ENCODE measurements at regions not wholly inside any gene's neighbourhood (a gene's known extent, or its start where the extent isn't known, plus 50 kb on each side); places are given as distances from the start of the nearest gene placed in this dataset.

DNA sequence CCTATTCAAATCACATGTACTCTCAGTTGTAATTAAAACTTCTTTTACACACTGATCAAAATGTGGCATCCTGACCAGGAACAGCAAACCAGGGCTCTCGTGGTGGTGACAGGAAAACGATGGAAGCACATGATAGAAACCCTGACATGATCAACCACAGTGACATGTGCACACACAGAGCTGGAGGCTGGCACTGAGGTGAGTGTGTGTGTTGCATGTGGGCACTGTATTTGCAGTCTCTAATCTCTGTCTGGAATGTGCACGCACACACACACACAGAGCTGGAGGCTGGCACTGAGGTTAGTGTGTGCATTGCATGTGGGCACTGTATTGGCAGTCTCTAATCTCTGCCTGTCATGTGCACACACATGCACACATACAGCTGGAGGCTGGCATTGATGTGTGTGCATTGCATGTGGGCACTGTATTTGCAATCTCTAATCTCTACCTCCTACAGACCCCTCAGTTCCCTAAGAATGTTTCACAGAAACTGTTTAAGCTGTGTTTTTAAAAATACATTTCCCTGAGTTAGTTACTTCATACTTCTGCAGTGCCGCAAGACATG is 406.9 kb downstream of the SFMBT2 start:
- H3K36me3 ChIP-seq (ENCODE audit: control insufficient read depth in 1 of 2, insufficient read depth in 2 of 2, low read length in 2 of 2) = no peaks in the 10 kb centered on the region
- no peak for ATAC-seq
- H3K9me3 ChIP-seq (ENCODE audit: control insufficient read depth in 1 of 2, insufficient read depth in 1 of 2, low read depth in 1 of 2, low read length in 2 of 2) = no peaks in the 10 kb centered on the region
- H3K4me1 ChIP-seq (ENCODE audit: control insufficient read depth in 1 of 2, insufficient read depth in 2 of 2, low read length in 2 of 2) = no peaks in the 10 kb centered on the region
- H3K9me2 ChIP-seq (ENCODE audit: insufficient read depth) = no peaks in the 10 kb centered on the region
- no peak overlapping the region for H3K4me3 ChIP-seq (replicated peaks in 1 of 2; ENCODE audit: low read depth in 1 of 2, low read length in 2 of 2)
- H3K4me2 ChIP-seq (ENCODE audit: low read length) = no peak overlapping the region
- ChIA-PET RAD21 (ENCODE audit: low non-redundant PET in 1 of 2, low total read pairs in 2 of 2, uncharacterized antibody in 2 of 2, unreplicated experiment in 2 of 2) (no interaction called here), CTCF (no interaction called here), POLR2A (no interaction called here)
- TF ChIP-seq ZFX (IDR thresholded peaks at IDR 0.05) (no peak), FOSL1 (IDR thresholded peaks at IDR 0.05; ENCODE audit: low read depth) (no peak), CBX3 (IDR thresholded peaks at IDR 0.05; ENCODE audit: low read depth) (no peak), ELF1 (IDR thresholded peaks at IDR 0.05; ENCODE audit: borderline replicate concordance, low read depth) (no peak), POLR2A (IDR thresholded peaks at IDR 0.05; ENCODE audit: borderline replicate concordance, extremely low read depth, insufficient read depth, insufficient read length) (no peak), ZNF274 (IDR thresholded peaks at IDR 0.05; ENCODE audit: low read depth, low read length) (no peak), SIN3A (IDR thresholded peaks at IDR 0.05; ENCODE audit: low read depth) (no peak), RAD21 (IDR thresholded peaks at IDR 0.05; ENCODE audit: low read depth) (no peak), JUND (IDR thresholded peaks at IDR 0.05) (no peak), POLR2AphosphoS5 (IDR thresholded peaks at IDR 0.05; ENCODE audit: low read depth, low read length) (no peak), EZH2 (IDR thresholded peaks at IDR 0.05) (no peak), CEBPB (IDR thresholded peaks at IDR 0.05; ENCODE audit: low read depth) (no peak), SRF (IDR thresholded peaks at IDR 0.05; ENCODE audit: low read depth) (no peak), EGR1 (IDR thresholded peaks at IDR 0.05; ENCODE audit: low read depth) (no peak)
- TF ChIP-seq, protein P1, sequence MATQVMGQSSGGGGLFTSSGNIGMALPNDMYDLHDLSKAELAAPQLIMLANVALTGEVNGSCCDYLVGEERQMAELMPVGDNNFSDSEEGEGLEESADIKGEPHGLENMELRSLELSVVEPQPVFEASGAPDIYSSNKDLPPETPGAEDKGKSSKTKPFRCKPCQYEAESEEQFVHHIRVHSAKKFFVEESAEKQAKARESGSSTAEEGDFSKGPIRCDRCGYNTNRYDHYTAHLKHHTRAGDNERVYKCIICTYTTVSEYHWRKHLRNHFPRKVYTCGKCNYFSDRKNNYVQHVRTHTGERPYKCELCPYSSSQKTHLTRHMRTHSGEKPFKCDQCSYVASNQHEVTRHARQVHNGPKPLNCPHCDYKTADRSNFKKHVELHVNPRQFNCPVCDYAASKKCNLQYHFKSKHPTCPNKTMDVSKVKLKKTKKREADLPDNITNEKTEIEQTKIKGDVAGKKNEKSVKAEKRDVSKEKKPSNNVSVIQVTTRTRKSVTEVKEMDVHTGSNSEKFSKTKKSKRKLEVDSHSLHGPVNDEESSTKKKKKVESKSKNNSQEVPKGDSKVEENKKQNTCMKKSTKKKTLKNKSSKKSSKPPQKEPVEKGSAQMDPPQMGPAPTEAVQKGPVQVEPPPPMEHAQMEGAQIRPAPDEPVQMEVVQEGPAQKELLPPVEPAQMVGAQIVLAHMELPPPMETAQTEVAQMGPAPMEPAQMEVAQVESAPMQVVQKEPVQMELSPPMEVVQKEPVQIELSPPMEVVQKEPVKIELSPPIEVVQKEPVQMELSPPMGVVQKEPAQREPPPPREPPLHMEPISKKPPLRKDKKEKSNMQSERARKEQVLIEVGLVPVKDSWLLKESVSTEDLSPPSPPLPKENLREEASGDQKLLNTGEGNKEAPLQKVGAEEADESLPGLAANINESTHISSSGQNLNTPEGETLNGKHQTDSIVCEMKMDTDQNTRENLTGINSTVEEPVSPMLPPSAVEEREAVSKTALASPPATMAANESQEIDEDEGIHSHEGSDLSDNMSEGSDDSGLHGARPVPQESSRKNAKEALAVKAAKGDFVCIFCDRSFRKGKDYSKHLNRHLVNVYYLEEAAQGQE (IDR thresholded peaks at IDR 0.05; ENCODE audit: low read depth) = no peak
- TF ChIP-seq, protein P2, sequence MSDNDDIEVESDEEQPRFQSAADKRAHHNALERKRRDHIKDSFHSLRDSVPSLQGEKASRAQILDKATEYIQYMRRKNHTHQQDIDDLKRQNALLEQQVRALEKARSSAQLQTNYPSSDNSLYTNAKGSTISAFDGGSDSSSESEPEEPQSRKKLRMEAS (IDR thresholded peaks at IDR 0.05) = no peak
- TF ChIP-seq, protein P3, sequence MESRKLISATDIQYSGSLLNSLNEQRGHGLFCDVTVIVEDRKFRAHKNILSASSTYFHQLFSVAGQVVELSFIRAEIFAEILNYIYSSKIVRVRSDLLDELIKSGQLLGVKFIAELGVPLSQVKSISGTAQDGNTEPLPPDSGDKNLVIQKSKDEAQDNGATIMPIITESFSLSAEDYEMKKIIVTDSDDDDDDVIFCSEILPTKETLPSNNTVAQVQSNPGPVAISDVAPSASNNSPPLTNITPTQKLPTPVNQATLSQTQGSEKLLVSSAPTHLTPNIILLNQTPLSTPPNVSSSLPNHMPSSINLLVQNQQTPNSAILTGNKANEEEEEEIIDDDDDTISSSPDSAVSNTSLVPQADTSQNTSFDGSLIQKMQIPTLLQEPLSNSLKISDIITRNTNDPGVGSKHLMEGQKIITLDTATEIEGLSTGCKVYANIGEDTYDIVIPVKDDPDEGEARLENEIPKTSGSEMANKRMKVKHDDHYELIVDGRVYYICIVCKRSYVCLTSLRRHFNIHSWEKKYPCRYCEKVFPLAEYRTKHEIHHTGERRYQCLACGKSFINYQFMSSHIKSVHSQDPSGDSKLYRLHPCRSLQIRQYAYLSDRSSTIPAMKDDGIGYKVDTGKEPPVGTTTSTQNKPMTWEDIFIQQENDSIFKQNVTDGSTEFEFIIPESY (IDR thresholded peaks at IDR 0.05; ENCODE audit: extremely low read depth, insufficient replicate concordance, low read length) = no peak
- TF ChIP-seq, protein P4, sequence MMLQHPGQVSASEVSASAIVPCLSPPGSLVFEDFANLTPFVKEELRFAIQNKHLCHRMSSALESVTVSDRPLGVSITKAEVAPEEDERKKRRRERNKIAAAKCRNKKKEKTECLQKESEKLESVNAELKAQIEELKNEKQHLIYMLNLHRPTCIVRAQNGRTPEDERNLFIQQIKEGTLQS (IDR thresholded peaks at IDR 0.05) = no peak
- TF ChIP-seq, protein P5, sequence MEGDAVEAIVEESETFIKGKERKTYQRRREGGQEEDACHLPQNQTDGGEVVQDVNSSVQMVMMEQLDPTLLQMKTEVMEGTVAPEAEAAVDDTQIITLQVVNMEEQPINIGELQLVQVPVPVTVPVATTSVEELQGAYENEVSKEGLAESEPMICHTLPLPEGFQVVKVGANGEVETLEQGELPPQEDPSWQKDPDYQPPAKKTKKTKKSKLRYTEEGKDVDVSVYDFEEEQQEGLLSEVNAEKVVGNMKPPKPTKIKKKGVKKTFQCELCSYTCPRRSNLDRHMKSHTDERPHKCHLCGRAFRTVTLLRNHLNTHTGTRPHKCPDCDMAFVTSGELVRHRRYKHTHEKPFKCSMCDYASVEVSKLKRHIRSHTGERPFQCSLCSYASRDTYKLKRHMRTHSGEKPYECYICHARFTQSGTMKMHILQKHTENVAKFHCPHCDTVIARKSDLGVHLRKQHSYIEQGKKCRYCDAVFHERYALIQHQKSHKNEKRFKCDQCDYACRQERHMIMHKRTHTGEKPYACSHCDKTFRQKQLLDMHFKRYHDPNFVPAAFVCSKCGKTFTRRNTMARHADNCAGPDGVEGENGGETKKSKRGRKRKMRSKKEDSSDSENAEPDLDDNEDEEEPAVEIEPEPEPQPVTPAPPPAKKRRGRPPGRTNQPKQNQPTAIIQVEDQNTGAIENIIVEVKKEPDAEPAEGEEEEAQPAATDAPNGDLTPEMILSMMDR (IDR thresholded peaks at IDR 0.05 in 2 of 3, conservative IDR thresholded peaks at IDR 0.05 in 1 of 3; ENCODE audit: borderline replicate concordance in 1 of 3, insufficient read depth in 1 of 3, low read depth in 2 of 3, low read length in 2 of 3) = no peak
- no TSS peak for BruUV-seq (replicated peaks)
- no peak overlapping the region for H2AFZ ChIP-seq (ENCODE audit: low read depth, low read length, poor library complexity, severe bottlenecking)
- DNase-seq (ENCODE audit: low read depth, low spot score) = no peak
- intact Hi-C loops (cut with micrococcal nuclease) = no loop called here
- no peak overlapping the region for H3K27ac ChIP-seq (ENCODE audit: low read depth, low read length)
- no peak overlapping the region for H3K9ac ChIP-seq (ENCODE audit: low read length)
- H3K79me2 ChIP-seq (ENCODE audit: insufficient read depth, low read length) = no peaks in the 10 kb centered on the region
- H4K20me1 ChIP-seq (ENCODE audit: insufficient read depth) = no peaks in the 10 kb centered on the region
- no peaks in the 10 kb centered on the region; the same call in none of the 2 replicates for H3K27me3 ChIP-seq (ENCODE audit: insufficient read depth, low read length)

Measured in HCT116 (cell line).